SU-DHL-6 (cell line): ENCODE measurements at regions not wholly inside any gene's neighbourhood (a gene's known extent, or its start where the extent isn't known, plus 50 kb on each side); places are given as distances from the start of the nearest gene placed in this dataset.

Experiments used
- EZH2phosphoT487 ChIP-seq: fragments of 200-600 bp; sonication (generic), shearing (Covaris generic); conservative IDR thresholded peaks from 2 replicates; pipeline ENCODE4 v1.6.1; 2018; ENCODE audit warnings: mild to moderate bottlenecking, antibody characterized with exemption, low read length, moderate library complexity, mixed read lengths
- TF ChIP-seq, protein P1 (sequence below): fragments of 200-600 bp; sonication (generic); IDR thresholded peaks from one replicate; pipeline ENCODE4 v1.5.1; 2017; ENCODE audit warnings: antibody characterized with exemption, mild to moderate bottlenecking, low read length, moderate library complexity; ENCODE audit not compliant: insufficient read depth, poor library complexity, severe bottlenecking

DNA sequence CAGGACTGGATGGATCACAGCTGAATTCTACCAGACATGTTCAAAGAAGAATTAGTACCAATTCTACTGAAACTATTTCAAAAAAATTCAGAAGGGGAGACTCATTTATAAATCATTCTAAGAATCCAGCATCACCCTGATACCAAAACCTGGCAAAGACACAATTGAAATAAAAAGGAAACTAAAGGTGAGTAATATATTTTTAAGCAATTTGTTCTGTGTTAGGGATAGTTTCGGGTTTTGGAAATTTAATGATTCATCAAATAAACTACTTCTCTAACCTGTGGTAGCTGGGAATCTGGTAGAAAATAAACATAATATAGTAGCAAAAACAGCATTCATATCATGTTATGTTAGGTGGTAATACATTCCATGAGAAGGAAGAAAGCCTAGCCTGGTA, 662.2 kb upstream of the BOD1L1 start:
- TF ChIP-seq, protein P1, sequence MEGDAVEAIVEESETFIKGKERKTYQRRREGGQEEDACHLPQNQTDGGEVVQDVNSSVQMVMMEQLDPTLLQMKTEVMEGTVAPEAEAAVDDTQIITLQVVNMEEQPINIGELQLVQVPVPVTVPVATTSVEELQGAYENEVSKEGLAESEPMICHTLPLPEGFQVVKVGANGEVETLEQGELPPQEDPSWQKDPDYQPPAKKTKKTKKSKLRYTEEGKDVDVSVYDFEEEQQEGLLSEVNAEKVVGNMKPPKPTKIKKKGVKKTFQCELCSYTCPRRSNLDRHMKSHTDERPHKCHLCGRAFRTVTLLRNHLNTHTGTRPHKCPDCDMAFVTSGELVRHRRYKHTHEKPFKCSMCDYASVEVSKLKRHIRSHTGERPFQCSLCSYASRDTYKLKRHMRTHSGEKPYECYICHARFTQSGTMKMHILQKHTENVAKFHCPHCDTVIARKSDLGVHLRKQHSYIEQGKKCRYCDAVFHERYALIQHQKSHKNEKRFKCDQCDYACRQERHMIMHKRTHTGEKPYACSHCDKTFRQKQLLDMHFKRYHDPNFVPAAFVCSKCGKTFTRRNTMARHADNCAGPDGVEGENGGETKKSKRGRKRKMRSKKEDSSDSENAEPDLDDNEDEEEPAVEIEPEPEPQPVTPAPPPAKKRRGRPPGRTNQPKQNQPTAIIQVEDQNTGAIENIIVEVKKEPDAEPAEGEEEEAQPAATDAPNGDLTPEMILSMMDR = no peak
- no peak for TF ChIP-seq EZH2phosphoT487
